SIG-M5 treated with dmso at 0.1 percent for 504 hours (cell line): ENCODE measurements at regions not wholly inside any gene's neighbourhood (a gene's known extent, or its start where the extent isn't known, plus 50 kb on each side); places are given as distances from the start of the nearest gene placed in this dataset.

Experiments used
- DNase-seq: peaks from one replicate; lab custom pipeline; 2025; ENCODE audit not compliant: unreplicated experiment; lab: John Stamatoyannopoulos, UW

DNA sequence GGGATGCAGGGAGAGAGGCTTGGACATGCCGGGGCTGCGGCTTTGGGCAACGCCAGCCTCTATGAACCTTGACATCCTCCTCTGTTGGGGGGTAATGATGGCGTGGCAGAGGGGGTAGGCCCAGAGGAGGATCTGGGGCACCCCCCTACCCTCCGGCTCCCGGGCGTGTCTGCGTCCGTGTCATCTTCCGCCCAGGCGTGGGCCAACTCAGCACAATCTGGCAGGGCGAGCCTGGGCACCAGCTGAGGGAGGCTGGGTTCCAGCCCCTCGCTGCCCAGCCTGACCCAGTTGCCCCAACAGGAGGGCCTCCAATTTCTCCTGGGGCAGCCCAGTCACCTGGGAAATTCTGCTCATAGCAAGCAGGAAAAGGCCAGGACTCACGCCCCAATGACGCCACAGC lies 62.9 kb upstream of the IL17B start:
- DNase-seq: no peak

- DNase-seq: no peak
Observed at GRCh38 chr5:149441194-149441753, 62.2 kb upstream of the IL17B start.

DNA sequence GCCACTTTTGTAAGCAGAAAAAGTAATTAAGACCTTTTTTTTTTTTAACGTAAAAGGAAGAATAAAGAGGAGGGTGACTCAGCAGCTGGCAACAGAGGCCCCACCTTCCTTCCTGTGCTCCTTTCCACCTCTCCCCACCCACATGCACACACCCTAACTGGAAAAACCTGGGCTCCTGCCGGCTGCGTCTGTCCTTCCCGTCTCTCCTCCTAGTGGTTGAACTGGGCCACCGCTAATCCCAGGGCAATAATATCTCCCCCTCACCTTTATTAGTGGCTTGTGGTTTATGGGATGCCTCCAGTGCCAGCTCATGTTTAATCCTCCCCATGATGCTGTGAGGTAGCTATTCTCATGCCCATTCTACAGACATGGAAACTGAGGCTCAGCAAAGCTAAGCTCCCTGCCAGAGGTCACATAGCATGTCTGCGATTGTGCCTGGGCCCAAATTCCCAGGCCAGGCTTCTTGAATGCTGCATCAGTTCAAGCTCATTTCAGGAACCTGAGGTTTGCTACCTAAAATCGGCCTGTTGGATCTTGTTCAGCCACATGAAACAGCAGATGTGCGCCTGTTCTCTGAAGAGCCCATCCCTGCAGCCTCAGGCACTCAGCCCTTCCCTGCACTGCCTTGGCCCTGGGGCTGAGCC lies 60.9 kb upstream of the IL17B start:
- peak; percentile 65 for DNase-seq

DNA sequence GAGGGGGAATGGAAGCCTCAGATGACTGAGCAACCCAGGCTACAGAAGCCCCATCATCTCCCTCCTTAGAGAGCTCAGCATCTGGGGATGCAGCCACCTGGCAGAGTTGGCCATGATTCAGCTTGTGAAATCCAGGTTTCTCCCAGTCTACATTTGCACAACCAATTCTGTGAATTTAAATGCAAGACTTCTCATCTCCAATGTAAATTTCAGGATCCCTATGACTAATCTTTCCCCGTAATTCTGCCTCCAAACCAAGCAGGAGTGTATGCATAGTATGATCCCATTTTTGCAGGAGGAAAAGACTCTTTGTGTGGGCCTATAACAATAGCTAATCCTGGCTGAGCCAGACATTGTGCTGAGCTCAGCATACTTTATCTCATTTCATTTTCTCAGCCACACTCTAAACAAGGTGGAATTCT lies 59.6 kb upstream of the IL17B start:
- DNase-seq: no peak

DNA sequence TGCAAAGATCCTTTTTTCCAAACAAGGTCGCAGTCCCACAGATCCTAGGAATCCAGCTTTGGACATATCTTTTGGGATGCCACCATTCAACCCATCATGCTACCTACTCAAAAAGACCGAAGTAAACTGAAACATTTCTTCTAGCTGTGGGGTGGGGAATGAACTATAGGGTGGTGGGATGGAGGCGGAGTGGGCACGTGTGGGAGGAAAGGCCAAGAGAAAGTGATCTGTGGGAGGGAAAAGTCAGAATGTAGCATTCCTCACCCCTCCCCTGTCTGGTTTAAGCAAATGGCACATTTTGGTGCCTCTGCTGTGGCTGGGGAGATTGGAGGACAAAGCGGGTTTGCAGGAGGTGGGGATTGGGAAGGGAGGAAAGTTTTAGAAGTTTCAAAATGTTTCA lies 59.2 kb upstream of the IL17B start:
- no peak for DNase-seq

DNA sequence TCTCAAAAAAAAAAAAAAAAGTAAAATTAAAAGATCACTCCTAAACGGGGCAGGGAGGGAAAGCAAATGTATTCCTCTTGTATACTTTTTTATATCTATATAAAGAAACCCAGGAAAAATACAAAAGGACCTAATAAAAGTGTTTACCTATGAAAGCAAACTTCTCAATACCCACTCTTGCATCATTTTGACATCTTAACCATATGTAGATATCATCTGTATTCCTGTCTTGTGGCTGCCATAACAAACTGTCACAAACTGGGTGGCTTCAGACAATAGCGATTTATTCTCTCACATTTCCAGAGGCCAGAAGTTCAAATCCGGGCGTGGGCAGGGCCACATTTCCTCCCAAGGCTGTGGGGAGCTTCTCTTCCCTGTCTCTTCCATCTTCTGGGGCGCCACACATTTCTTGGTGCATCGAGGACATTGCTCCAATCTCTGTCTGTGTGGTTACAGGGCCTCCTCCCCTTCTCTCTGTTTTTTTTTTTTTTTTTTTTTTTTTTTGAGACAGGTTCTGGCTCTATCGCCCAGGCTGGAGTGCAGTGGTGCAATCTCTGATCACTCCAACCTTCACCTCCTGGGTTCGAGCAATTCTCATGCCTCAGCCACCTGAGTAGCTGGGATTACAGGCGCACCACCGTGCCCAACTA lies 58.4 kb upstream of the IL17B start:
- DNase-seq: no peak

GRCh38 chr5:149435660-149436059 lies 56.6 kb upstream of the IL17B start:
- DNase-seq: no peak

GRCh38 chr5:149435015-149435376 lies 55.9 kb upstream of the IL17B start:
- DNase-seq: no peak

GRCh38 chr5:149434162-149435014 lies 55.3 kb upstream of the IL17B start:
- DNase-seq: peak; percentile 45

DNA sequence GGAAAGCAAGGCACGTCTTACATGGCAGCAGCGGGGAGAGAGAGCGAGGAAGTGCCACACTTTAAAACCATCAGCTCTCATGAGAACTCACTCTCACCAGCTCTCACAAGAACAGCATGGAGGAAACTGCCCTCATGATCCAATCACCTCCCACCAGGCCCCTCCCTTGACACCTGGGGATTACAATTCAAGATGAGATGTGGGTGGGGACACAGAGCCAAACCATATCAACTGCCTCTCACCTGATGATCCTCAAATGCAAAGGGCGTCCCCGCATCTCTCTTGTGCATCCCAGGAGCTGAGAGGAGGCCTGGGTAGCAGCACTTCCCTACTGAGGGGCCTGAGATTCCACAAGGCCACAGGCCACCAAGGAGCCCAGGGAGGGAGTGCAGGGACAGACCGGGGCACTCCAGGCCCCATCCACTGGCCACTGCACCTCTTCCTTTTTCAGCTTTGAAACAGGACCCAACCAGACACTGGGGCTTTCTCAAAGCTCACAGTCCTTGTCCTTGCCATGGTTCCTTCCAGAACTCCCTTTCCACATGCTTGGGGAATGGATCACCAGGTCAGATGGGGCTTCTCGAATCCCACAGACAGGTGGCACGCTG lies 54.5 kb upstream of the IL17B start:
- peak; percentile 24 for DNase-seq

DNA sequence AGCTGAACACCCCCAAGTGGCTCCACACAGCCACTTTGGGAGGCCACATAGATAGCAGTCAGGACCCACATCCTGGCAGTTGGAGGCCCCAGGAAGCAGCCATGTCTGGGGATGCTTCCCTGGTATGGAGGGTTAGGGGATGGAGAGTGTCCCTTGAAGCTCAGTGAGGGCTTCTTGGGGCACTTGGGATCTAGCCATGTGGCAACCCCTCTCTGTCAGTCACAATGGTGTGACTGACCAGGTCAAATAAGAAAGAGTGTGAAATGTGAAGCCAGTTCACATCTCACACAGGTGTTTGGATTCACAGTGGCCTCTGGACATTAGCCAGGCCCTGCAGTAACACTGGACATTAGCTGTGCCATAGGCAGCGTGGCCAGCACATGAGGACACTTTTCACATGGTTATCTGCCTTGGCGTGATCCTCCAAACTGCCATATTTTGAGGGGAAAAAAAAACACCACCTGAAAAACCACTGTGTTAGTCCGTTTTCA lies 53.9 kb upstream of the IL17B start:
- DNase-seq: no peak

- no peak for DNase-seq
Observed at GRCh38 chr5:149432376-149432775, 53.3 kb upstream of the IL17B start.

- peak; percentile 61 for DNase-seq
Observed at GRCh38 chr5:149429839-149430721, 51.0 kb upstream of the IL17B start.
